Retina (tissue), 1 donor: ENCODE measurements at regions not wholly inside any gene's neighbourhood (a gene's known extent, or its start where the extent isn't known, plus 50 kb on each side); places are given as distances from the start of the nearest gene placed in this dataset.
"Not testable (repeated sequence)": the region's sequence is repeated elsewhere in the genome, so short reads cannot be mapped to it uniquely, and the experiment has no call there.

Experiments used
- DNase-seq: peaks from one replicate; pipeline ENCODE4 v3.0.0-alpha.2; 2016

GRCh38 chr2:192814376-192814775 lies 619.6 kb upstream of the TMEFF2 start:
- no peak for DNase-seq

GRCh38 chr2:192813341-192813740 lies 618.6 kb upstream of the TMEFF2 start:
- DNase-seq, result no peak

GRCh38 chr2:192809173-192809572 lies 614.4 kb upstream of the TMEFF2 start:
- DNase-seq, result no peak

GRCh38 chr2:192783643-192784042 lies 588.9 kb upstream of the TMEFF2 start:
- DNase-seq, result no peak

- DNase-seq, result no peak
These were observed 580.9 kb upstream of the TMEFF2 start for GRCh38 chr2:192775459-192776262.

GRCh38 chr2:192775011-192775410 lies 580.3 kb upstream of the TMEFF2 start:
- no peak for DNase-seq

GRCh38 chr2:192773044-192773443 lies 578.3 kb upstream of the TMEFF2 start:
- no peak for DNase-seq

GRCh38 chr2:192749611-192750200 lies 555.0 kb upstream of the TMEFF2 start:
- DNase-seq, result no peak

- no peak for DNase-seq
These were observed 547.2 kb upstream of the TMEFF2 start for GRCh38 chr2:192741889-192742288.

GRCh38 chr2:192735447-192735846 lies 540.7 kb upstream of the TMEFF2 start:
- no peak for DNase-seq

GRCh38 chr2:192729369-192729768 lies 534.6 kb upstream of the TMEFF2 start:
- no peak for DNase-seq

GRCh38 chr2:192725991-192726390 lies 531.3 kb upstream of the TMEFF2 start:
- DNase-seq, result no peak

- DNase-seq, result no peak
These were observed 524.9 kb upstream of the TMEFF2 start for GRCh38 chr2:192719629-192720028.

- DNase-seq, result no peak
These were observed 523.6 kb upstream of the TMEFF2 start for GRCh38 chr2:192718340-192718739.

GRCh38 chr2:192700934-192701333 lies 506.2 kb upstream of the TMEFF2 start:
- DNase-seq, result no peak

- no peak for DNase-seq
These were observed 503.1 kb upstream of the TMEFF2 start for GRCh38 chr2:192697880-192698279.

GRCh38 chr2:192696857-192697256 lies 502.1 kb upstream of the TMEFF2 start:
- no peak for DNase-seq

GRCh38 chr2:192687015-192687414 lies 492.3 kb upstream of the TMEFF2 start:
- DNase-seq, result no peak

- not testable (repeated sequence) for DNase-seq
These were observed 487.8 kb upstream of the TMEFF2 start for GRCh38 chr2:192682511-192682910.

GRCh38 chr2:192675681-192676080 lies 480.9 kb upstream of the TMEFF2 start:
- no peak for DNase-seq

- DNase-seq, result no peak
These were observed 474.9 kb upstream of the TMEFF2 start for GRCh38 chr2:192669505-192670091.

- DNase-seq, result not testable (repeated sequence)
These were observed 465.8 kb upstream of the TMEFF2 start for GRCh38 chr2:192660555-192660954.

- peak; percentile 41 for DNase-seq
These were observed 462.6 kb upstream of the TMEFF2 start for GRCh38 chr2:192657362-192657761.

- no peak for DNase-seq
These were observed 461.2 kb upstream of the TMEFF2 start for GRCh38 chr2:192655916-192656315.
